ENCODE measurements at regions not wholly inside any gene's neighbourhood (a gene's known extent, or its start where the extent isn't known, plus 50 kb on each side); places are given as distances from the start of the nearest gene placed in this dataset.

DNA sequence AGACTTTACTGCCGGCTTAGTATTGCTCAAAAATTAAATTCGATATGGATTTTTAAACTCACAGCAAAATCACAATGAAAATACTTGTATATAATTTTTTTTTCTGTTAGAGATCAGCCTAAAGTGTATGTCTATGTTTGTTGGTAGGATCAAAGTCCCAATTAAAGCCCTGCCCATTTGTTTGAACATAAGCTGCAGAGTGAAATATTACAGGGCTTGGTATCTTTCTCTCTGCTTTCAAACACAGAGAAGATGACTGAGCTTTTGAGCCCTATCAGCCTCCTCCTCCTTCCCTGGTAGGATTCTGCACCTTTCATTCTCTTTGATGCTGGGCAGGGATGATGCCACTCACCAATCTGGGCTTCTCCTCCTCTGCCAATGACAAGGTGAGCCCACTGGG lies 345.4 kb downstream of the PPP1R2C start:
- DNase-seq, result peak; percentile 17

DNA sequence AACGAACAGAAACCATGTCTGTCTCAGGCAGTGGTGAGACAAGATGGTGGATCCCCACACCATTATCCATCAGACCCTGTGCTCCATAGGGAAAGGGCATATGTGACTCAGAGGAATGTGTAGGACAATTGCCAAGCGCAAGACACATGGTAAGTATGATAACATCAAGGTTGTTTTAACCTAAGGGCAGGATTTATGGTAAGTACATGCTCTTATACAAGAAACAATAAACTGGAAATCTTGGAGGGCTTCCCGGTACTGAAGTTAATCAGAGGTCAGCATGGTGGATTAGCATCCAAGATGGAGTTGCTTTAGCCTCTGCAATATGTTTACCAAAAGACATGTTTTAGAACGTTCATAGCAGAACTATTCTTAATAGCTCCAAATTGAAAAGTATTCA lies 355.0 kb downstream of the PPP1R2C start:
- DNase-seq, result no peak

DNA sequence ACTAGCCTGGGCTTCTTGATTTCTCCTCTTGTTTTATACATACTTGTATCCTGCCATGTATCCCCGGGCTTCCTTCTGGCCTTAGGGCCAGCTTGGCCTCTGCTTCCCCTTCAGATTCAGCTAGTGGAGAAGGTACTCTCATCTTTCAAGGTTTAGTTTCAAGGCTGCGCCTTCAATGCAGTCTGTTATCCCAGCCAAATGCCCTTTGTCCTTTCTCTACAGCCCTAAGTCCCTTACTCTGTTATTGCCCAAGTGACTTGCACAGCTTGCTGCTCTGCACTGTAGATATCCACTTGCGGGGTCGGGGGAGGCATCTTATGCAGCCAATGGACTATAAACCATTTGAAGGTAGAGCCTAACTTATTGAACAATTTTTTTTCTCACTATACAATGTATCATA lies 357.5 kb downstream of the PPP1R2C start:
- DNase-seq, result no peak

DNA sequence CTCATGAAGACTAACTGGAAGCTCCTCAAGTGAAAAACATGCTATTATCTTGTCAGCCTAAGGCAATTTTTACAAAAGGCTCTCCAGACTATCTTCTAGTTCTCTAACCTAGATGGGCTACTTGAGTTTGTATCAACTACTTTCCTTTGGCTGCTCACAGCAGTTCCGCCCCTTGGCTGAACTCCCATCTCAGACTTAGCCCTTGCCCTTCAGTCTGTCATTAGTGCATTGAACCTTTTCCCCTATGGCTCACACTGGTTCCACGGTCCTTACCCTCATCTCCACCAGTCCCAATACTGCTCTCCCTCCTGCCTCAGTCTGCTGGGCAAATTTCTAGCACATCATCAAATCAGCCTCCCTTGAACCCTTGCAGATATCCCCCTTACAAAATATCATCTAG lies 362.3 kb downstream of the PPP1R2C start:
- DNase-seq, result no peak

DNA sequence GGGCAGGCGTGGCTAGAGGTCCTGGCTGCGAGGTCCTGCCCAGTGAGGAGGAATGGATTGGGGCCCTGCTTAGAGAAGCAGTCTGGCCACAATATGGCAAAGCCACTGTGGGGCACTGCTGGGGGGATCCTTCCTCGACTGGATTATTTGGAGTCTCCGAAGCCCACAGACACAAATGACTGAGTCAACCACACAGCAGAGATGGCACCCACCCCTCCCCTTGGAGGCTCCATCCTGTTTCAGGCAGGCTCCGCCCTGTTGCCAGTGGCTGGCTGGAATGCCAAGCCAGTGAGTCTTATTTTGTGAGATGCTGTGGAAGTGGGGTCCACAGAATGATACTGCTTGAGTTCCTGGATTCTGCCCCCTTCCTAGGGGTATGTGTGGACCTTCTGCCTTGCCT lies 363.9 kb downstream of the PPP1R2C start:
- no peak for DNase-seq

DNA sequence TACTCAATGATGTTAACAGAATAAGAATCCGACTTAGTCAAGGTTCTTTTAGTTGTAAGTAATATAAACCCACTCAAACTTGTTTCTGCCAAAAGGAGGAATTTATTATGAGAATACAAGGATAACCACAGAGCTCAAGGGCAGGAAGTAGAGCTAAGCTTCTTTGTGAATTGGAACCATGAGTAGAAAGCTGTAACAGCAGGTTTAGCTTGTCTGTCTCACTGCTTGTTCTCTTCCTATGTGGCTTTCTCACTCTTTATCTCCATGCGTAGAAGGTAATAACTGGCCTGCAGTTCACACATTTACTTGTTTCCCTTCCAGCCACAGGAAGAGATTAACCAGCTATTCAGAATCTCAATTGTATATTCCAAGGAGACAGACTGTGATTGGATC lies 378.3 kb downstream of the PPP1R2C start:
- DNase-seq, result no peak

DNA sequence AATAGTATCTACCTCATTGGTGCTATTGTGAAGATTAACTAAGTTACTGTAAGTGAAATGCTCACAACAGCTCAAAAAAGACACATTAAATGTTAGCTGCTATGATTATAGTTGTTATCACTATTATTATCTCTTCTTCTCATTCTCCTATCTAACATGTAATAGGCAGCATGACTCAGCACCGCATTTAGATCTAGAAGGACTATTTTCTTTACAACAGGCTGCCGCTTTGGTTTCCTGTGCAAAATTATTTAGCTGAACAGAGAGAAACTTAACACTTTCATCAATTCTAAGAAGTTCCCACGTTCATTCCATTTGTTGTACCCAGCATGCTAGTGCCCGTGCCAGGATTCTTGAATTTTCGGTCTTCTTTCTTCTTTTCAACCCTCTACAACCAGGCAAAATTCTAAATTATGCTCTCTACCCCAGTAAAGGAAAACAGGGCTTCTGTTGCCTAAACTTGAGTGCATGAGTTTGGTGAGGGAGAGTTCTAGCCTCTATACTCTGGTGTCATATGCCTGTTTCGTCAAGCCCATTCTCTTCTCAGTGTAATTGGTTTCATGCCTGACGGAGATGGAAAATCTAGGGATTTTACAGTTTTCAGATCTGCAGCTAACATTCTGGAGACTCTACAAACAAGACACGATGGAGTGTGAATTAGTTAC lies 378.9 kb downstream of the PPP1R2C start:
- DNase-seq, result no peak

DNA sequence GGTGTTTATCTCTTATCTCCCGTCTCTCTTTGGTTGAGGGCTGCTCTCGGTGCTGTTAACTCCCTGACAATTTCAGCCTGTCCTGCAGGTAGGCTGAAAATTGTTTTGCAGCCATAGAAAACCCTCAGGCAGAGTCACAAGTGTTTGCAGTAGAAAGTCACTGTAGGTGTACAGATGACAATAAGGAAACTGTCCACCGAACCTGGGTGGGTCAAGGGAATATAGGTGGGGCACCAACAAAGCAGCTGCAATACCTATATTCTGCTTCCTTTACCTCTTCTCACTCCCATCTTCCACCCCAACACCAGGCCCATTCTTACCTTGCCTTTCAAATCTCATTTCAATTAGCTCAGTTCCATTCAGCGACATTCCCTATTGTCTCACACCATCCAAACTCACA lies 381.8 kb downstream of the PPP1R2C start:
- DNase-seq, result no peak

DNA sequence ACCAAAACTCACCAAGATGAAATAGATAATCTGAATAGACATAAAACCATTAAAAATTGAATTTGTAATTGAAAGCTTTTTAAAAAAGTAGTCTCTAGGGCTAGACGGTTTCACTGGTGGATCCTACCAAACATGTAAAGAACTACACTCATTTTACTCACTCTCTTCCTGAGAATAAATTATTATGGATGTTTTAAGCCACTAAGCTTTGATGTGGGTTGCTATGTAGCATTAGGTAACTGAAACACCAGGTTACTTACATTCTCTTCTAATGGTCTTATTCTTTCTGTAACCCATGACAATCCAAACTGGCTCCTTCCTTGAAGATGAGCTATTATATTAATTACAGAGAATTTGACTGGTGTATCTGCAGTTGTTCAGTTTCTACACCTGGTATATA lies 385.1 kb downstream of the PPP1R2C start:
- DNase-seq, result no peak

DNA sequence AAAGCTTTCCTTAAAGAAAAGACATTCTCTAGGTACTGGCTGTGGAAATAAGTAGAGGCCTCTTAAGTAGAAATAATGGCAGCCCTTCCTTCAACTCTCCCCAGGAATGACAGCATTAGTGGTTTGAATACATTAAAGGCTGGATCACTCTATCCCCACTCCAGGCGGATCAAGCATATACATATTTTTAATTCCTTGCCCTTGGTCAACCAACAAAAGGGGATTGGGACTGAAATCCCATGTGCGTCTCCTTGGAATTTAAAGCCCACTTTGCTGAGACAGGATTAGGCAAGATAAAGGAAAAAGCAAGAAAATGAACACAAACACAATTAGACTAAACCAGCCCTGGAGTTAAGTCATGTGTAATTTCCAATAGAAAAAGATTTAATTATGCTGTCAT lies 391.3 kb downstream of the PPP1R2C start:
- no peak for DNase-seq

DNA sequence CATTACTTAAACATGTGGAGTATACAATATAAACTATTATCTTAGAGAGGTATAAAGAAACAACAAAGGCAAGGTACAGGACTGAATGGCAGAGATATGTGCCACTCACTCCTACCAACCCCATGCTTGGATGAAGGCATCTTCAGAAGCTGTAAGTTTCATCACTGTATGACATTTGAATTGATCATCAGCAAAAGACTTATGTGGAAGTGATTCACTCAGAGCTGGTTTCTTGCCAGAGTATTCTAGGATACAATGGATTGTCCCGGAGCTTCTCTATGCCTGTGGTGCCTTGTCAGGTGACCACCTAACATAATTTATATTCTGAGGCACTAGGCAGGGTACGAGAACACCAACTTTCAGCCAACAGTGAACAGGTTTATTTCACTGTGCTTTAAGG lies 392.2 kb downstream of the PPP1R2C start:
- no peak for DNase-seq

DNA sequence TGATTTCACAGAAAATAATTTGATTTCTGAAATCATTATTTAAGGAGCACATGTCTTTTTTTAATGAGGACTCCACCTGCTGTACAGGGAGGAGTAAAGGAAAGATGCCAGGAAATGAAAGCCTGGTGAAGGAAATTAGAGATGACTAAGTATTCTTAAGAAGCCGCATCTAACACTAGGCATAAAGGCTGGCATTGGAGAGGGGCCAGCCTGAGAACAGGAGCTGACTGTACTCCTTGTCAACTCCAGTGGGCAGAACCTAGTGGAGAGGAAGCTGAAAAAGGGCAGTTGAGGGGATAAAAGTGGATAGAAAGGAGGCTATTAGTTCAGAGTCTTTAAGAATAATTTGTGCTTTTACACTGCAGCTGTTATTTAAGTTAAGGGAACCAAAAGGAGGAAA lies 393.0 kb downstream of the PPP1R2C start:
- DNase-seq, result no peak

DNA sequence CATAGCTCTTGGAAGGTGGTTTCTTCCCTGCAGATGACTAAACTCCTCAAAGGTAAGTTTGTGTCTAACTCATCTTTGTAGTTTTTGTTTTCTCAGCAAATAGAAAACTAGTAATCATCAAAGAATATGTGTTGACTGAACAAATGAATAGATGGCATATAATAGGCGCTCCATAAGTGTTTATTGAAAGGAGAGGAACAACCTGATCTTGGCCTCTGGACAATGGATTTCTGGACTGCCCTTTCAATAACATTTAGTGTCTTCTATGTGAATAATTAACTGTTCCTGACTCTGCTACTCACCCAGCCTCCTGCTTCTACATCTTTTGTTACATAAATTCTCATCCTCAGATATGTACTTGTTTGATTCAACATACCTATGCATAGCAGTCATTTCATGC lies 399.1 kb downstream of the PPP1R2C start:
- DNase-seq, result peak; percentile 12

DNA sequence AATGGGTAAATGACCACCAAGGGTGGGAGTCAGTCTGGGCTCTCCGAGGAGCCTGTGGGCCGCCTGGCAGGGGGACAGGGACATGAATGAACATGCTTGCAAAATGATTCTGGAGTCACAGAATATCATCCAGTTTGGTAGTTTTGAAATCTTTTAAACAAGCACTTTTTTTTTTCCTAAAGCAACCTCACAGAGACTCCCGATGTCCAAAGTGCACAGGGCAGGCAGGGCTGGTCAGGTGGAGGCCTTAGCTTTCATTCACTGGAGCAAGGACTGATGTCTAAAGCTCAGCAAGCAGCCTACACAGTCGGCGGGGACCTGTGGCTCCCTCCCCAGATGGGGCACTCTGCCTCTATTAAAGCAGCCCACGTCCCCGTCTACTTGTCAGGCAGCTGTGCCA lies 402.9 kb downstream of the PPP1R2C start:
- no peak for DNase-seq

DNA sequence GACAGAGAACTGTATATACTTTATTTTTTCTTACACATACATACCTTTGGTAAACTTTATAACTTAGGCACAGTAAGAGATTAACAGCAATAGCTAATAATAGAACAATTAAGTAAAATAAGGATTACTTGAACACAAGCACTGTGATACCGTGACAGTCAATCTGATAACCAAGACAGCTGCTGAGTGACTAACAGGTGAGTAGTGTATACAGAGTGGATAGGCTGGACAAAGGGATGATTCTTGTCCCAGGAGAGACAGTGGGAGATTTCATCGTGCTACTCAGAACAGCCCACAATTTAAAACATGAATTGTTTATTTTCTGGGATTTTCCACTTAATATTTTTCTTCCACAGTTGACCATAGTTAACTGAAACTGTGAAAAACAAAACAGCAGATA lies 411.8 kb downstream of the PPP1R2C start:
- DNase-seq, result no peak

DNA sequence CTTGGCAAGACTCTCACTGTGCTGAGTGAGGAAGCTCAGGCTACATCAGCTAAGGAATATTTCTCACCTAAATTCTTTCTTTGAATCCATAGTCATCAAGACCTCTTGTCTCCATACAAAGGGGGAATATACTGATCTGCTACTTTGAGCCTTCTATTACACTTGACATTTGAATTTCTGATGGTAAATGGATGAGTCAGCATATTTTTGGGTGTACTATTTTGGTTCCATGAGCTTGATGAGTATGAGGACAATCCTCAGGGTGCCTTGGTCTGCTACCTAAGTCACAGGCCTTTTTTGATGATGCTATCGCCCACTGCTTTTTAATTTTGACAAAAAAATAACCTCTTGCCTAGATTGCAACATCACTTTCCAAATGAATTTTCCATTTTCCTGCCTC lies 415.7 kb downstream of the PPP1R2C start:
- DNase-seq, result no peak

DNA sequence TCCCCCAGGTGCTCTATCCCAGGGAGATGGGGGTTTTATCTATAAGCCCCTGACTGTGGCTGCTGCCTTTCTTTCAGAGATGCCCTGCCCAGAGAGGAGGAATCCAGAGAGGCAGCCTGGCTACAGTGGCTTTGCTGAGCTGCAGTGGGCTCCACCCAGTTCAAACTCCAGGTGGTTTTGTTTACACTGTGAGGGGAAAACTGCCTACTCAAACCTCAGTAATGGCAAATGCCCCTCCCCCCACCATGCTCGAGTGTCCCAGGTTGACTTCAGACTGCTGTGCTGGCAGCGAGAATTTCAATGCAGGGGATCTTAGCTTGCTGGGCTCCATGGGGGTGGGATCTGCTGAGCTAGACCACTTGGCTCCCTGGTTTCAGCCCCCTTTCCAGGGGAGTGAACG lies 419.6 kb upstream of the CASK start:
- peak; percentile 76 for DNase-seq
